NCI-H1105 (cell line): ENCODE measurements at regions not wholly inside any gene's neighbourhood (a gene's known extent, or its start where the extent isn't known, plus 50 kb on each side); places are given as distances from the start of the nearest gene placed in this dataset.

Experiments used
- DNase-seq: peaks from one replicate; lab custom pipeline; 2025; lab: John Stamatoyannopoulos, UW

- no peak for DNase-seq
These were observed 157.3 kb downstream of the SLCO1B3 start for GRCh38 chr12:20967756-20968155.

- DNase-seq = no peak
These were observed 159.3 kb downstream of the SLCO1B3 start for GRCh38 chr12:20969766-20970165.

DNA sequence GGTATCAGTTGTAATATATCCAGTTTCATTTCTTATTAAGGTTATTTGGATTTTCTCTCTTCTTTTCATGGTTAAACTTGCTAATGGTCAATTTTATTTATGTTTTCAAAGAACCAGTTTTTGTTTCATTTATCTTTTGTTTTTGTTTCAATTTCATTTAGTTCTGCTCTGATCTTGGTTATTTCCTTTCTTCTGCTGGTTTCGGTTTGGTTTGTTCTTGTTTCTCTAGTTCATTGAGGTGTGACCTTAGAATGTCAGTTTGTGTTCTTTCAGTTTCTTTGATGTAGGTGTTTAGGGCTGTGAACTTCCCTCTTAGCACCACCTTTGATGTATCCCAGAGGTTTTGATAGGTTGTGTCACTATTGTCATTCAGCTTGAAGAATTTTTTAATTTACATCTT, 145.6 kb upstream of the SLCO1B1 start:
- no peak for DNase-seq

DNA sequence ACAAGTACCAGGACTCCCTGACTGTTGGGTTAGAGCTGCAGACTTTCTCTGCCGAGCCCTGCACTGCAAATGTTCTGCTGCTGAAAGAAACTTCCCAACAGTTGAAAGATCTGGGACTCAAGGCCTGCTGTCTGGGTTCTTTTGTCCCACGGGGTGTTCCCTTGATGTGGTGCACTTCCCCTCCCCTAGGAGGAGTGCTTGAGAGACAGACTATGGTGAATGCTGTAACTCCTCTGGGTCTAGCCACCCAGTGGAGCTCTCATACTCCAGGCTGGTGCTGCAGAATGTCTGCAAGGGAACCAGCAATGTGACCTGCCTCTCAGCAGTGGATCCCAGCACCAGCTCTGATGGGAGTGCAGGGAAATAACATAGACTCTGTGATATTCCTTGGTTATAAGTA, 129.2 kb upstream of the SLCO1B1 start:
- DNase-seq = no peak

DNA sequence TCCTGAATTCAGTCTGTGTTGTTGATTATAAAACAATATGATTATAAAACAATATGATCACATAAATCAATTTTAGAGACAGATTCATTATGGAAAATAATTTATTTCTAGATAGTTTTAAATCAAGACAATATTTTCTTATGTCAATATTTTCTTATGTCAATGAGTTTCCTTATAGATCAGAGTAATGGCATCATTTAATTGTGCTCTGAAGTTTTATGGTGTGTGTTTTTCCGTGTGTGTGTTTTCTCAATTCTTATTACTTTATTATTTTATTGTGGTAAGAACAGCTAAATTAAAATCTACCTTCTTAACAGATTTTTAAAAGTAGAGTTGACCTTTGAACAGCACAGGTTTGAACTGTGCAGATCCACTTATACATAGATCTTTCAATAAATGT, 105.3 kb upstream of the SLCO1B1 start:
- DNase-seq = no peak

DNA sequence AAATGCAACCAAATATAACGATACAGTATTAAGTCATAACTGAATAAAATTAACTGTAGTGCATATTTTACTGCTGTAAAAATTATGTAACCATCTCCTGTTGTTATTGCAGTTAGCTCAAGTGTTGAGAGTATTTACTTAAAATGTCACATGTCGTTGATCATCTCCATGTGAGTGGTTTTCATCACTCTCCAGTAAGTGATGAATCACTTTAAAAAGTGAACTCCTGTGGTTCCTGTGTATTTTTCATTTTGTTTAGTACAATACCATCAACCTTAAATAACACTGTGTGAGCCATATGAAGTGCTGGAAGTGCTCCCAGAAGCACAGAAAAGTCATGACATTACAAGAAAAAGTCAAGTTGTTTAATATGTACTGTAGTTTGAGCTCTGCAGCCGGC, 104.7 kb upstream of the SLCO1B1 start:
- peak; percentile 9 for DNase-seq

- no peak for DNase-seq
These were observed 76.7 kb upstream of the SLCO1B1 start for GRCh38 chr12:21054334-21054733.

DNA sequence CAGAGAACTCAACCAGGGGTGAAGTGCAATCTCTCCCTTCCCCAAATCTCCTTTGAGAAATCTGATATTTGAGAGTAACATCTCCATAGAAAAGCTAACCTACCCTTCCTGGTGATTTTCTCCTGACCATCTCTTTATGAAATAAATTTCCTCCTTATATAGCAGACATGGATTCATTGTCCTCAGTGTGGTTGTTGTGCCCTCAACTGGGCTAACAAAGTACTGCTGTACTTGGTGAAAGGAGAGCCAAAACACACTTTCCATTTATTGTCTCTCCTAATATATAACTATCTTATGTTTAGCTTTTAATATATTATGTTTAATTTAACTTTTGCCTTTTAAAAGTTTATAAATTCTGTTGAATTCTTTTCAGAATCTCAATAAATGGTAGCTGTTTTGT, 65.1 kb upstream of the SLCO1B1 start:
- DNase-seq = no peak

- DNase-seq = no peak
These were observed 57.9 kb upstream of the SLCO1B1 start for GRCh38 chr12:21073129-21073528.

GRCh38 chr12:21073822-21074460, 57.1 kb upstream of the SLCO1B1 start:
- DNase-seq = no peak
